ENCODE measurements at regions not wholly inside any gene's neighbourhood (a gene's known extent, or its start where the extent isn't known, plus 50 kb on each side); places are given as distances from the start of the nearest gene placed in this dataset.

- H3K36me3 ChIP-seq: no peaks in the 10 kb centered on the region
Observed at GRCh38 chr5:124237206-124237695, 509.2 kb downstream of the ZNF608 start.

GRCh38 chr5:124236361-124237205 lies 509.9 kb downstream of the ZNF608 start:
- no peaks in the 10 kb centered on the region for H3K9me3 ChIP-seq
- DNase-seq: no peak
- no peak overlapping the region for H3K4me3 ChIP-seq (replicated peaks in 1 of 3)
- no peaks in the 10 kb centered on the region for H3K36me3 ChIP-seq
- H3K27me3 ChIP-seq: no peaks in the 10 kb centered on the region
- WGBS, 2 donors: 82 to 87% methylated on average over 3 of the region's 3 CpGs
- no peak for TF ChIP-seq POLR2A (IDR thresholded peaks at IDR 0.05)
- no peak for TF ChIP-seq CTCF (IDR thresholded peaks at IDR 0.05)
- H3K4me1 ChIP-seq: no peaks in the 10 kb centered on the region
- H3K27ac ChIP-seq: no peak overlapping the region
- intact Hi-C loops (cut with DNase I): no loop called here

More at GRCh38 chr5:124237206-124237695, 509.2 kb downstream of the ZNF608 start:
- DNase-seq: no peak
- Histone ChIP-seq H3K4me1 (no peaks in the 10 kb centered on the region), H3K4me3 (replicated peaks in 1 of 3) (no peak overlapping the region), H3K27me3 (no peaks in the 10 kb centered on the region), H3K27ac (no peak overlapping the region), H3K9me3 (no peaks in the 10 kb centered on the region)
- TF ChIP-seq CTCF (IDR thresholded peaks at IDR 0.05) (no peak), POLR2A (IDR thresholded peaks at IDR 0.05) (no peak)
- 73 to 88% methylated on average over 1 of the region's 1 CpG for WGBS, 2 donors
- intact Hi-C loops (cut with DNase I): no loop called here

- Histone ChIP-seq H3K27ac (no peak overlapping the region), H3K27me3 (no peaks in the 10 kb centered on the region), H3K9me3 (no peaks in the 10 kb centered on the region), H3K4me1 (peaks cover 3 to 4% of the 10 kb centered on the region in 2 donors), H3K4me3 (replicated peaks in 1 of 3) (no peak overlapping the region), H3K36me3 (no peaks in the 10 kb centered on the region)
- no peak for DNase-seq
- 93% methylated on average over 6 of the region's 6 CpGs for WGBS, 2 donors
- intact Hi-C loops (cut with DNase I): no loop called here
- TF ChIP-seq CTCF (IDR thresholded peaks at IDR 0.05) (no peak), POLR2A (IDR thresholded peaks at IDR 0.05) (no peak)
Observed at GRCh38 chr5:124235576-124235975, 510.9 kb downstream of the ZNF608 start.

GRCh38 chr5:124234770-124235562 lies 511.5 kb downstream of the ZNF608 start:
- H3K4me3 ChIP-seq (replicated peaks in 1 of 3): no peak overlapping the region
- H3K36me3 ChIP-seq: no peaks in the 10 kb centered on the region
- intact Hi-C loops (cut with DNase I): no loop called here
- TF ChIP-seq POLR2A (IDR thresholded peaks at IDR 0.05): no peak
- no peak for TF ChIP-seq CTCF (IDR thresholded peaks at IDR 0.05)
- H3K9me3 ChIP-seq: no peaks in the 10 kb centered on the region
- no peak for DNase-seq
- H3K27ac ChIP-seq: no peak overlapping the region
- H3K4me1 ChIP-seq: peaks cover 5 to 6% of the 10 kb centered on the region in 2 donors
- 77 to 85% methylated on average over 1 of the region's 1 CpG for WGBS, 2 donors
- H3K27me3 ChIP-seq: no peaks in the 10 kb centered on the region

All from thyroid gland (tissue), 4 donors.